ENCODE measurements at regions not wholly inside any gene's neighbourhood (a gene's known extent, or its start where the extent isn't known, plus 50 kb on each side); places are given as distances from the start of the nearest gene placed in this dataset.

DNA sequence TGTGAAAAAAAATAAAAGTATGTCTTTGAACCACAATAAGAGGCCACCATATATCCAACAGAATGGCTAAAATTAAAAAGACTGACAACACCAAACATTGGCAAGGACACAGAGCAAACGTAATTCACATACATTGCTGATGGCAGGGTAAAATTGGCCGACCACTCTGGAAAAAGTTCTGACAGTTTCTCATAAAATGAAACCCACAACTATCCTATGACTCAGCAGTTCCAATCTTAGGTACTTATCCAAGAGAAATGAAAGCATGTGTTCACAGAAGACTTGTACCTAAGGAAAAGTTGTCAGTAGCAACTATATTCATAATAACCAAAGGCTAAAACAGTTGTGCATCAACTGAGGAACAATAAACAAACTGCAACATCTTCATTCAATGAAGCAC is 357.3 kb upstream of the XYLT1 start:
- H3K36me3 ChIP-seq (ENCODE audit: control insufficient read depth, low read length), result no peaks in the 10 kb centered on the region
- H3K9me3 ChIP-seq (ENCODE audit: control insufficient read depth, insufficient read depth, low read length), result no peaks in the 10 kb centered on the region
- H3K27ac ChIP-seq (ENCODE audit: low read depth, low read length), result no peak overlapping the region
- H3F3A ChIP-seq (ENCODE audit: control insufficient read depth, insufficient read depth), result no peaks in the 10 kb centered on the region
- H3K27me3 ChIP-seq (ENCODE audit: control insufficient read depth, low read length), result no peaks in the 10 kb centered on the region
- no peak overlapping the region for H3K4me3 ChIP-seq (ENCODE audit: low read length)
- no peaks in the 10 kb centered on the region for H3K9me2 ChIP-seq (replicated peaks; ENCODE audit: control insufficient read depth, low read length)
- no peaks in the 10 kb centered on the region for H4K20me1 ChIP-seq (ENCODE audit: control insufficient read depth, insufficient read depth, low read depth, low read length)
- TF ChIP-seq, protein P1, sequence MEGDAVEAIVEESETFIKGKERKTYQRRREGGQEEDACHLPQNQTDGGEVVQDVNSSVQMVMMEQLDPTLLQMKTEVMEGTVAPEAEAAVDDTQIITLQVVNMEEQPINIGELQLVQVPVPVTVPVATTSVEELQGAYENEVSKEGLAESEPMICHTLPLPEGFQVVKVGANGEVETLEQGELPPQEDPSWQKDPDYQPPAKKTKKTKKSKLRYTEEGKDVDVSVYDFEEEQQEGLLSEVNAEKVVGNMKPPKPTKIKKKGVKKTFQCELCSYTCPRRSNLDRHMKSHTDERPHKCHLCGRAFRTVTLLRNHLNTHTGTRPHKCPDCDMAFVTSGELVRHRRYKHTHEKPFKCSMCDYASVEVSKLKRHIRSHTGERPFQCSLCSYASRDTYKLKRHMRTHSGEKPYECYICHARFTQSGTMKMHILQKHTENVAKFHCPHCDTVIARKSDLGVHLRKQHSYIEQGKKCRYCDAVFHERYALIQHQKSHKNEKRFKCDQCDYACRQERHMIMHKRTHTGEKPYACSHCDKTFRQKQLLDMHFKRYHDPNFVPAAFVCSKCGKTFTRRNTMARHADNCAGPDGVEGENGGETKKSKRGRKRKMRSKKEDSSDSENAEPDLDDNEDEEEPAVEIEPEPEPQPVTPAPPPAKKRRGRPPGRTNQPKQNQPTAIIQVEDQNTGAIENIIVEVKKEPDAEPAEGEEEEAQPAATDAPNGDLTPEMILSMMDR (IDR thresholded peaks at IDR 0.05; ENCODE audit: low read depth, low read length, poor library complexity, severe bottlenecking), result no peak
- no peak for TF ChIP-seq EZH2phosphoT487 (IDR thresholded peaks at IDR 0.05; ENCODE audit: borderline replicate concordance, low read length)
- no peaks in the 10 kb centered on the region for H3K79me2 ChIP-seq (ENCODE audit: control insufficient read depth, low read length)
- H3K4me2 ChIP-seq (ENCODE audit: low read length), result no peak overlapping the region
- H3K4me1 ChIP-seq (ENCODE audit: control insufficient read depth, low read length), result no peaks in the 10 kb centered on the region

DNA sequence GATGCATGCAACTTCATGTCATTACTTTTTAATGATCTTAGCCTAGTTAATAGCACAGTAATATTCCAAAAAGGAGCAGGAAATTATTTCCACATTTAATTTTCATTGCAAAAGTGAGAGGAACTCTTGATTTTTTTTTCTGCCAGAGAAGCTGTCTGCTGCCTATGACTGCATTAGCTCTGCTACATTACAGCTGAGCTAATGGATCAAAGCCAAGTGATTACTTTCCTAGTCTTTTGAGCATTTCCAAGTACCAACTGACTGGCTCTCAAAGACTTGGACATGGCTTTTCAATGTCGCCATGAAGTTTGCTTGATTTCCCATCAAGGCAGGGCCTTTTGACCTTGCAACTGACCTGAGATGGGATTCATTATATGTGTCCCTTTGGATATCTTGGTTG is 356.6 kb upstream of the XYLT1 start:
- Histone ChIP-seq H3K9me3 (ENCODE audit: control insufficient read depth, insufficient read depth, low read length) (no peaks in the 10 kb centered on the region), H3F3A (ENCODE audit: control insufficient read depth, insufficient read depth) (no peaks in the 10 kb centered on the region), H3K36me3 (ENCODE audit: control insufficient read depth, low read length) (no peaks in the 10 kb centered on the region), H3K4me2 (ENCODE audit: low read length) (no peak overlapping the region), H4K20me1 (ENCODE audit: control insufficient read depth, insufficient read depth, low read depth, low read length) (no peaks in the 10 kb centered on the region), H3K9me2 (replicated peaks; ENCODE audit: control insufficient read depth, low read length) (no peaks in the 10 kb centered on the region), H3K4me3 (ENCODE audit: low read length) (no peak overlapping the region), H3K27ac (ENCODE audit: low read depth, low read length) (no peak overlapping the region), H3K4me1 (ENCODE audit: control insufficient read depth, low read length) (no peaks in the 10 kb centered on the region), H3K27me3 (ENCODE audit: control insufficient read depth, low read length) (no peaks in the 10 kb centered on the region), H3K79me2 (ENCODE audit: control insufficient read depth, low read length) (no peaks in the 10 kb centered on the region)
- TF ChIP-seq EZH2phosphoT487 (IDR thresholded peaks at IDR 0.05; ENCODE audit: borderline replicate concordance, low read length), result no peak
- TF ChIP-seq, protein P1 (IDR thresholded peaks at IDR 0.05; ENCODE audit: low read depth, low read length, poor library complexity, severe bottlenecking), result no peak

DNA sequence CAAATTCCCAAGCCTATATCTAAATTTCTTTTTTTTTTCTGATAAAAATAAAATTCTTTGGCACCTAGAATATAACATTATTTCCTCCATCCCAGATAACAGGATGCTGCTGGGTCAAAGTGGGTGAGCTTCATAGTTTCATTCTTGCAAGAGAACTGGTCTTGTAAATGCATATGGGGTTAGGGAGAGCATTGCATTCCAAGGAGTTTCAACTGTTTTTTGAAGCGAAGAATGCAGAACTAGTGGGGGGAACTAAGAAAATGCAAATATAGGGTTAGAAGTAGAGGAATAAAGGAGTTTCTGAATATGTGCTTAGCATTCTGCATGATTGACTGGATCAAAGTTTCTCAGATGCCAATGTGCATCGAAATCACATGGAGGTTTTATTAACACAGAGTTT is 347.2 kb upstream of the XYLT1 start:
- Histone ChIP-seq H3K27ac (ENCODE audit: low read depth, low read length) (no peak overlapping the region), H3F3A (ENCODE audit: control insufficient read depth, insufficient read depth) (no peaks in the 10 kb centered on the region), H4K20me1 (ENCODE audit: control insufficient read depth, insufficient read depth, low read depth, low read length) (no peaks in the 10 kb centered on the region), H3K36me3 (ENCODE audit: control insufficient read depth, low read length) (no peaks in the 10 kb centered on the region), H3K4me3 (ENCODE audit: low read length) (no peak overlapping the region), H3K79me2 (ENCODE audit: control insufficient read depth, low read length) (no peaks in the 10 kb centered on the region), H3K9me3 (ENCODE audit: control insufficient read depth, insufficient read depth, low read length) (peaks cover 4% of the 10 kb centered on the region), H3K9me2 (replicated peaks; ENCODE audit: control insufficient read depth, low read length) (no peaks in the 10 kb centered on the region), H3K4me1 (ENCODE audit: control insufficient read depth, low read length) (no peaks in the 10 kb centered on the region), H3K4me2 (ENCODE audit: low read length) (no peak overlapping the region), H3K27me3 (ENCODE audit: control insufficient read depth, low read length) (no peaks in the 10 kb centered on the region)
- TF ChIP-seq EZH2phosphoT487 (IDR thresholded peaks at IDR 0.05; ENCODE audit: borderline replicate concordance, low read length), result no peak
- TF ChIP-seq, protein P1 (IDR thresholded peaks at IDR 0.05; ENCODE audit: low read depth, low read length, poor library complexity, severe bottlenecking), result no peak

DNA sequence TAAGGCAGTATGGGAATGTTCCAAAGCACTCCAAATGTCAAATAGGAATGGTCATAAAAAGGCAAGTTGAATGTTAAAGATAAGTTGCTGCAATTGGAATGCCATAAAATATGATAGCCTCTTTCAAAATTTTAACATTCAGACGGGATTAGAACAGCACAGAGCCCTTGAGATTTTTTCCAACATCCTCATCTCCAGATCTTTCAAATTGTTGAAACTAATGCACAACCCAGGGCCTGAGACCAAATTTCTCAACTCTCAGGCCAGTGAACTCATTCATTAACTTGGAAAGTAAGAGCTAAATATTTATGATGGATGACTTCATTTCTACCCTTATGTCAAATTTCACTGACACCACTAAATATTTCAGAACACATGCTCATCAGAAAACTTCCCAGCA is 346.5 kb upstream of the XYLT1 start:
- Histone ChIP-seq H3K9me3 (ENCODE audit: control insufficient read depth, insufficient read depth, low read length) (peaks cover 4% of the 10 kb centered on the region), H3K79me2 (ENCODE audit: control insufficient read depth, low read length) (no peaks in the 10 kb centered on the region), H3K4me3 (ENCODE audit: low read length) (no peak overlapping the region), H3K36me3 (ENCODE audit: control insufficient read depth, low read length) (no peaks in the 10 kb centered on the region), H3F3A (ENCODE audit: control insufficient read depth, insufficient read depth) (no peaks in the 10 kb centered on the region), H3K4me2 (ENCODE audit: low read length) (no peak overlapping the region), H3K4me1 (ENCODE audit: control insufficient read depth, low read length) (no peaks in the 10 kb centered on the region), H3K9me2 (replicated peaks; ENCODE audit: control insufficient read depth, low read length) (no peaks in the 10 kb centered on the region), H3K27ac (ENCODE audit: low read depth, low read length) (no peak overlapping the region), H3K27me3 (ENCODE audit: control insufficient read depth, low read length) (no peaks in the 10 kb centered on the region), H4K20me1 (ENCODE audit: control insufficient read depth, insufficient read depth, low read depth, low read length) (no peaks in the 10 kb centered on the region)
- TF ChIP-seq EZH2phosphoT487 (IDR thresholded peaks at IDR 0.05; ENCODE audit: borderline replicate concordance, low read length), result no peak
- TF ChIP-seq, protein P1 (IDR thresholded peaks at IDR 0.05; ENCODE audit: low read depth, low read length, poor library complexity, severe bottlenecking), result no peak
